ENCODE measurements at regions not wholly inside any gene's neighbourhood (a gene's known extent, or its start where the extent isn't known, plus 50 kb on each side); places are given as distances from the start of the nearest gene placed in this dataset.

- Mint-ChIP-seq H3K4me3 (no peak overlapping the region), H3K9me3 (no peaks in the 10 kb centered on the region), H3K27ac (no peak overlapping the region), H3K27me3 (no peaks in the 10 kb centered on the region), H3K4me1 (no peaks in the 10 kb centered on the region)
- ATAC-seq (no peak), DNase-seq (no peak)
These were observed 640.2 kb downstream of the TSN start for GRCh38 chr2:122395687-122396086.

GRCh38 chr2:122411231-122411630, 655.8 kb downstream of the TSN start:
- H3K4me3 Mint-ChIP-seq: no peak overlapping the region
- DNase-seq: no peak
- H3K9me3 Mint-ChIP-seq: peaks cover 0 to 6% of the 10 kb centered on the region in 2 donors
- no peaks in the 10 kb centered on the region for H3K27me3 Mint-ChIP-seq
- H3K4me1 Mint-ChIP-seq: no peaks in the 10 kb centered on the region
- no peak for ATAC-seq
- no peak overlapping the region for H3K27ac Mint-ChIP-seq

- DNase-seq: no peak
- Mint-ChIP-seq H3K4me3 (no peak overlapping the region), H3K4me1 (no peaks in the 10 kb centered on the region), H3K27me3 (no peaks in the 10 kb centered on the region), H3K27ac (no peak overlapping the region), H3K9me3 (peaks cover 0 to 6% of the 10 kb centered on the region in 2 donors)
- ATAC-seq: no peak
These were observed 656.9 kb downstream of the TSN start for GRCh38 chr2:122412360-122412759.

- Mint-ChIP-seq H3K4me3 (no peak overlapping the region), H3K4me1 (no peaks in the 10 kb centered on the region), H3K27ac (no peak overlapping the region), H3K9me3 (peaks cover 0 to 6% of the 10 kb centered on the region in 2 donors), H3K27me3 (no peaks in the 10 kb centered on the region)
- no peak for DNase-seq
- no peak for ATAC-seq
These were observed 659.5 kb downstream of the TSN start for GRCh38 chr2:122414902-122415301.

DNA sequence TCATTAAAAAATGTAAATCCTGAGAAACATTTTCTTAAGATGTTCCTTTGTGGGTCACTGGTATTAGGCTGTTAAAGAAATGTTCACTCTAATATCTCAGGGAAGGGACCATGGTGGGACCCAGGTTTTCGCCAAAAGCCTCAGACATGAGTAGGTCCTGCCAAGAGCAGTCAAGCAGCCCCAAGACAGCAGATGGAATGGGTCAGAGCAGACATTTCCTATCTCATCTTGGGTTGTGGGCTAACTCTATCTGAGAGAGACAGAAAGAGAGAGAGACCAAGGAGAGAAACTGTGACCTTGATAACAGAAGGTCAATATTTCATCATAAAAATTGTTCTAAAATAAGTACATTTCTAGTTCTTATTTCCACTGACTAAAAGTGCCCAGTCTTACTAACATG, 661.7 kb downstream of the TSN start:
- no peak for DNase-seq
- H3K9me3 Mint-ChIP-seq: peaks cover 0 to 2% of the 10 kb centered on the region in 2 donors
- no peaks in the 10 kb centered on the region for H3K27me3 Mint-ChIP-seq
- no peak overlapping the region for H3K27ac Mint-ChIP-seq
- no peak overlapping the region for H3K4me3 Mint-ChIP-seq
- no peaks in the 10 kb centered on the region for H3K4me1 Mint-ChIP-seq
- ATAC-seq: no peak

- Mint-ChIP-seq H3K9me3 (no peaks in the 10 kb centered on the region), H3K4me1 (no peaks in the 10 kb centered on the region), H3K27me3 (no peaks in the 10 kb centered on the region), H3K4me3 (no peak overlapping the region), H3K27ac (no peak overlapping the region)
- ATAC-seq (no peak), DNase-seq (no peak)
These were observed 666.3 kb downstream of the TSN start for GRCh38 chr2:122421775-122422174.

DNA sequence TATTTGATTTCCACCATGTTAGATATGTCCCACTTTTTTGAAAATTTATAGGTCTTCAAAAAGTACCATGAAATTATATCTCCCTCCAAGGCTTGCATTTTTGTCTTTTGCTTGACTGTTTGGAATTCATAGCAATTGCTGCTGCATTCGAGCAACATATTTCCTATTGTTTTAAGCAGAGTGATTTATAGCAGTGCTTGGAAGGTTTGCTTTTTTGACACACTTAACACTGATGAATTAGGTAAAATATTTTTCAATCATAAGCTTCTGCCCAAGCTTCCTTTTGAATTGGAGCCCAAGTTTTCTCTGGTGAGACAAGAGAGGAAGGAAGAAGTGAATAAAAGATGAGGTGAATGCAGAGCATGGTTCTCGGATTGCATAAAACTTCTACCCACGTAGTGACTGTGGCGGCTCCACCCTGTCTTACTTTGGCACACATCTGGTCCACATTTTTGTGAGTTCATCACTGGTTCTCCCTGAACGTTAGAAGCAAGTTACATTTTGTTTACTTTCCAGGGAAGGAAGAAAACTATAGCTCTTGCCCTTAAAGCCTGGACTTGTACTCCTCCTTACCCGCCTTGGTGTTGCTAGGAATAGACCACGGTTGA, 667.0 kb downstream of the TSN start:
- DNase-seq (no peak), ATAC-seq (no peak)
- Mint-ChIP-seq H3K27me3 (no peaks in the 10 kb centered on the region), H3K9me3 (no peaks in the 10 kb centered on the region), H3K4me1 (no peaks in the 10 kb centered on the region), H3K4me3 (no peak overlapping the region), H3K27ac (no peak overlapping the region)

DNA sequence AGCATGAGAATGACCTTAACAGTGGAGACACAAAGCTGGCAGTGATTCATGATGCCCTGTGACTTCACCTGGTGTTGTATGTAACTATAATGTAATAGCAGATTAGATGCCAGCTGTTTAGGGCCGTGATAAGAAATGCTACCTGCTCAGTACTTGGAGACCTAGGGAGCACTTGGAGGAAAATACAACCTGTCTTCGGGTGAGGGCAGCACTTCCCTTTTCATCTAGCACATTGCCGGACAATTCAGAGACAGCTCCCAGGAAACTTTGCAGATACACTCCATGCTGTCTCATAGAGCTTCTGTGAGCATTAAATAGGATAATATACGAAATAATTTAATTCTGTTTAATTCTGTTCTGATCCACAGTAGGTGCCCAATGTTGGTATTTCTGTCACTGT, 668.5 kb downstream of the TSN start:
- no peak for DNase-seq
- no peak overlapping the region for H3K27ac Mint-ChIP-seq
- H3K9me3 Mint-ChIP-seq: no peaks in the 10 kb centered on the region
- H3K4me1 Mint-ChIP-seq: no peaks in the 10 kb centered on the region
- H3K27me3 Mint-ChIP-seq: no peaks in the 10 kb centered on the region
- ATAC-seq: no peak
- no peak overlapping the region for H3K4me3 Mint-ChIP-seq

DNA sequence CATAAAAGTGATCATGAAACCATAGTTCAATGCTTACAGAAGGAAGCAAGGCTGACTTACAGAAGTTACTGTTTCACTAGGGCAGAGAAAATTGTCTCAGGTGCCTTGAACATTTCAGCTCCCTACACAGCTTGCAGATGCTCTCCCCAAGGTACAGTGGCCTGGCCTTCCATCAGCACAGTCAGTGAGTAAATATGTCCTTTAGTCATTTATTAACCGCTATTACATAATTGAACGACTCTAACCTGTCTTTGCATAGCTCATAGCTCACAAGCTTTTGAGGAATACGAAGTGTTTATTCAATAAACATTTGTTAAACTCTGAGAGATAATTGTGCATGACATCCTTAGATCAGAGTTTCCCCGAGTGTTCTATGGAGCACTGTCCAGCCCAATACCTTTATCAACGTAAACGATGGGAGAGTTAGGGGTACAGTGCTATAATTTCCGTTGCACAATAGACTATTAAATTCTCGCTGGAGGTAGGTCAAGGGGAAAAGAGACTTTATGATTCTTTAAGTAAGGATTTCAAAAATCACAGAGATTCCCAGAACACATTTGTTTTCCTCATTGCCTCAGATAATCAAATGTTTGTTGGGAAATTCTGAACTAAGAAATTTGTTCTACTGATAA, 677.8 kb downstream of the TSN start:
- Mint-ChIP-seq H3K4me3 (no peak overlapping the region), H3K27ac (no peak overlapping the region), H3K4me1 (no peaks in the 10 kb centered on the region), H3K9me3 (no peaks in the 10 kb centered on the region), H3K27me3 (no peaks in the 10 kb centered on the region)
- no peak for DNase-seq
- no peak for ATAC-seq

GRCh38 chr2:122445003-122445402, 689.6 kb downstream of the TSN start:
- no peak for ATAC-seq
- no peaks in the 10 kb centered on the region for H3K9me3 Mint-ChIP-seq
- no peak overlapping the region for H3K27ac Mint-ChIP-seq
- H3K27me3 Mint-ChIP-seq: no peaks in the 10 kb centered on the region
- no peak overlapping the region for H3K4me3 Mint-ChIP-seq
- no peaks in the 10 kb centered on the region for H3K4me1 Mint-ChIP-seq
- no peak for DNase-seq

DNA sequence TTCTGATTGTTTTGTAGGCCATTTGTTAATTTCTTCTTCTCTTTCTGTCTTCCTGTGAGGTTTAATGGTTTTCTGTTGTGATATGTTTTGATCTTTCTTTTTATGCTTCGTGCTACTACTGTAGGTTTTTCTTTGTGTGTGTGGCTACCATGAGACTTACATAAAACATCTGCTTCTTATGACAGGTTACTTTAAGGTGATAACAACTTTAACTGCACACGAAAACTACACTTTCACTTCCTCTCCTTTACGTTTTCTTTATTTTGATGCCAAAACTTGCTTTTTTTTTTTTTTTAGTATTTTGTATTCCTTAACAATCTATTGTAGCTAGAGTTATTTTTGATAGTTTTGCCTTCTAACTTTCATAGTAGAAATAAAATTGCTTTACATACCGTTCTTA, 691.3 kb downstream of the TSN start:
- ATAC-seq (no peak), DNase-seq (no peak)
- Mint-ChIP-seq H3K9me3 (no peaks in the 10 kb centered on the region), H3K27me3 (no peaks in the 10 kb centered on the region), H3K4me1 (no peaks in the 10 kb centered on the region), H3K4me3 (no peak overlapping the region), H3K27ac (no peak overlapping the region)

GRCh38 chr2:122447237-122447636, 691.8 kb downstream of the TSN start:
- no peak overlapping the region for H3K4me3 Mint-ChIP-seq
- no peaks in the 10 kb centered on the region for H3K4me1 Mint-ChIP-seq
- no peaks in the 10 kb centered on the region for H3K9me3 Mint-ChIP-seq

DNA sequence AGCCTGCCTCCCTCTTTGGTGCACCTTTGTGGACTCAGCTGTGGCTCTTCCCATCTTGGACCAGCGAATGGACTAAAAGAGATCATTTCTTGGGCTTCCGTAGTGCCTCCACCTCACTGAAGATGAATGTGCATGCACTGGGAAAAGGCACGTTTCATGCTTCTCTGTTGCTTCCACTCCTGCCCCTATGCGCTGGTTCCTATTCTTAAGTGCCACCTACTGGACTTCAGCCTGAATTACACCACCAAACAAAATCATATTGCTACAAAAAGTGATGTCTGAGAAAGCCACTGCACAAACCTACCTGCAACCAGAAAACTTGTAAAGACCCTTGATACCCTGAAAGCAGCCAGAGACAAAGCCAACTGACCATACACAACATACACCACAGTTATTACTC, 695.6 kb downstream of the TSN start:
- DNase-seq: peak in 1 of 2 donors; percentile 2
- Mint-ChIP-seq H3K4me1 (no peaks in the 10 kb centered on the region), H3K27ac (no peak overlapping the region), H3K4me3 (no peak overlapping the region), H3K27me3 (no peaks in the 10 kb centered on the region), H3K9me3 (peaks cover 9 to 22% of the 10 kb centered on the region in 2 donors)
- ATAC-seq: no peak

More at GRCh38 chr2:122447237-122447636, 691.8 kb downstream of the TSN start:
- no peak overlapping the region for H3K27ac Mint-ChIP-seq
- no peaks in the 10 kb centered on the region for H3K27me3 Mint-ChIP-seq
- no peak for DNase-seq
- no peak for ATAC-seq

DNA sequence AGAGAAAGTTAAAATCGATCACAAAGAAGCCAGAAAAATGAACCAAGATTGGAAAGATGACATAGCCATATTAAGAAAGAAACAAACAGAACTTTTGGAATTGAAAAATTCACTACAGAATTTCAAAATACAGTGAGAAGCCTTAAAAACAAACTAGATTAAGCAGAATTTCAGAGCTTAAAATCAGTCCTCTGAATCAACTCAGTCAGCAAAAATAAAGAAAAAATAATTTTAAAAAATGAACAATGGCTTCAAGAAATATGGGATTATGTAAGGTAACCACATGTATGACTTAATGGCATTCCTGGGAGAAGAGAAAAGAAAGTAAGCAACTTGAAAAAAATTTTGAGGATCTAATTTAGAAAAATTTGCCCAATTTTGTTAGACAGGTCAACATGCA, 696.2 kb downstream of the TSN start:
- DNase-seq (no peak), ATAC-seq (no peak)
- H3K9me3 Mint-ChIP-seq: peaks cover 9 to 24% of the 10 kb centered on the region in 2 donors
- no peak overlapping the region for H3K4me3 Mint-ChIP-seq
- no peak overlapping the region for H3K27ac Mint-ChIP-seq
- H3K4me1 Mint-ChIP-seq: no peaks in the 10 kb centered on the region
- H3K27me3 Mint-ChIP-seq: no peaks in the 10 kb centered on the region

GRCh38 chr2:122469147-122469546, 713.7 kb downstream of the TSN start:
- H3K27ac Mint-ChIP-seq: no peak overlapping the region
- H3K4me1 Mint-ChIP-seq: no peaks in the 10 kb centered on the region
- H3K9me3 Mint-ChIP-seq: no peaks in the 10 kb centered on the region
- H3K4me3 Mint-ChIP-seq: no peak overlapping the region
- DNase-seq (no peak), ATAC-seq (no peak)
- H3K27me3 Mint-ChIP-seq: no peaks in the 10 kb centered on the region

DNA sequence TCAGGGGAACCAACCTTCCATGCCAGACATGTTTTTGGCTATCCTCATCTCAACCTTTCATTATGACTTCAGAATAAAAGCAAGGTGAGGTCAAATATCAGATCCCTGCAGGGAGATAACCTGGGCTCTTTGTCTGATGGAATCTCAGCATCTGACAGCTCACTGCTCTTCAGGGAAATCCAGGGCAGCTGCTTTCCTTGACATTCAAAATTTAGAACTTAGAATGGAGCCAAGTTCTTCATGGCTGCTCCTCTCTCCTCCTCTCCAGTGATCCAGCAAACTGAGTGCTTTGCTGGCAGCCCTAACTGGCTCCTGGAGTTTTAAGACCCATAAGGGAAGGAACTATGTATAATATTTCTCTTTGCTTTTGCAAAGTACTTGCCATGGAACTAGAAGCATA, 716.3 kb downstream of the TSN start:
- no peaks in the 10 kb centered on the region for H3K4me1 Mint-ChIP-seq
- DNase-seq (no peak), ATAC-seq (no peak)
- no peak overlapping the region for H3K4me3 Mint-ChIP-seq
- H3K27ac Mint-ChIP-seq: no peak overlapping the region
- no peaks in the 10 kb centered on the region for H3K9me3 Mint-ChIP-seq
- H3K27me3 Mint-ChIP-seq: no peaks in the 10 kb centered on the region

GRCh38 chr2:122478117-122478516, 722.7 kb downstream of the TSN start:
- ATAC-seq: no peak
- Mint-ChIP-seq H3K27me3 (no peaks in the 10 kb centered on the region), H3K4me1 (no peaks in the 10 kb centered on the region), H3K27ac (no peak overlapping the region), H3K4me3 (no peak overlapping the region), H3K9me3 (peaks cover 0 to 18% of the 10 kb centered on the region in 2 donors)
- no peak for DNase-seq

Measured in stimulated activated naive CD8-positive, alpha-beta T cell treated with anti-CD3 and anti-CD28 coated beads, Interleukin-15, amount 100 ng/mL, for 72 hours (primary cell).